HG03378 (cell line): ENCODE measurements at regions not wholly inside any gene's neighbourhood (a gene's known extent, or its start where the extent isn't known, plus 50 kb on each side); places are given as distances from the start of the nearest gene placed in this dataset.
A peak's percentile ranks its signal among the peaks of the same experiment; 100 is the strongest.
"Not testable (repeated sequence)": the region's sequence is repeated elsewhere in the genome, so short reads cannot be mapped to it uniquely, and the experiment has no call there.

Source experiments
- ATAC-seq: cut with Tn5 transposase; IDR thresholded peaks from one replicate; pipeline ENCODE4 v1.9.1; 2021; ENCODE audit warnings: mild to moderate bottlenecking, moderate library complexity; ENCODE audit not compliant: unreplicated experiment

DNA sequence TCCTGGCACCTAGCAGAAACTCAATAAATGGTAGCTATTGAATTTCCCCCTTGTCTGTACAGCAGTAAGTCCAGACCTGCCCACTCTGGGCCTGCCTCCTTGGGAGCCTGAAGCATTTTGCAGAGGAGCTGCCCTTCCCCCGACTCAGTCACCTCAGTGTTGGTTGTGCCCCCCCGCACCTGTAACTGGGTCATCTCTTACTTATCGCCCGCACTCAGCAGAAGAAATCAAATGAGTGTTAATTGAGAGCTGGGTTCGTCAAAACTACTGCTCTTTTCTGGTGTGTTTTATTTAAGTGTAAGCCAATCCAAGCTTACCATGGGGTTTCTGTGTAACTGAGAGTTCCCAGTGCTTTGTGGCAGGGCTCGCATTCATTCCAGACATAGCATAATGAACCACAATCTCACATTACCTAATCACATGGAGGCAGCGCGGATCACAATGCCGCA is 175.5 kb upstream of the IRF2BP2 start:
- not testable (repeated sequence) for ATAC-seq

DNA sequence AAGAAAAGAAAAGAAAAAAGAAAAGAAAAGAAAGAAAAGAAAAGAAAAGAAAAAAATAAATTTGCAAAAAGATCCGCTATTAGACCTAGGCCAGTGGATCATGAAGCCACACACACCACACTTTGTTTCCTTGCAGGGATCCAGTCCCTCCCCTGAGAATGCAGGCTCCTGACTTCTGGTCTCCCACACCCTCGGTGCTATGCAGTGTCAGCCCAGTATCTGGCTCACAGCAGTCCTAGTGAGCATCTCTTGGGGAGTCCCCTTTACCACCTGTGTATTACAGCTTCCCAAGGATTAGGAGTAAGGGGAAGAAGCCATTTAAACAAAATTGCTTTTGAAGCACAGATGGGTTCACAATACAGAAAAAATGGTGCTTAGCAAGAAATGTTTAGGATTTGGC is 174.1 kb upstream of the IRF2BP2 start:
- not testable (repeated sequence) for ATAC-seq

DNA sequence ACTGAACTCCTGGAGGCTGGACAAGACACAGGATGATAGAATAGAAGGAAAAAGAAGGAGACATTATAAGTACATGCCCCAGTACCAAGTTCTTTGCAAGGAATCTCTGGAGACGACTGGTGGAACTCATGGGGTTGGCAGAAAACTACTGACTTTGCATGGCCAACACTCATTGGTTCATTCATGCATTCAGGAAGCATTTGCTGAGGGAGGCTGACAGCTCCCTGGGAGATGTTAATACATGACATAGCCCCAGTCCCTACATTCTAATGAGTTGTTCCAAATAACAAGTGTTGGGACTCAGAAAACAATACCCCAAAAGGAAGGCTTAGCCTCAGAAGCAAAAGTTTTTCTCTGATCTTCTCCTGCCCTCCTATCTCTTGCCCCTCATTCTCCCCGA is 172.8 kb upstream of the IRF2BP2 start:
- no peak for ATAC-seq

DNA sequence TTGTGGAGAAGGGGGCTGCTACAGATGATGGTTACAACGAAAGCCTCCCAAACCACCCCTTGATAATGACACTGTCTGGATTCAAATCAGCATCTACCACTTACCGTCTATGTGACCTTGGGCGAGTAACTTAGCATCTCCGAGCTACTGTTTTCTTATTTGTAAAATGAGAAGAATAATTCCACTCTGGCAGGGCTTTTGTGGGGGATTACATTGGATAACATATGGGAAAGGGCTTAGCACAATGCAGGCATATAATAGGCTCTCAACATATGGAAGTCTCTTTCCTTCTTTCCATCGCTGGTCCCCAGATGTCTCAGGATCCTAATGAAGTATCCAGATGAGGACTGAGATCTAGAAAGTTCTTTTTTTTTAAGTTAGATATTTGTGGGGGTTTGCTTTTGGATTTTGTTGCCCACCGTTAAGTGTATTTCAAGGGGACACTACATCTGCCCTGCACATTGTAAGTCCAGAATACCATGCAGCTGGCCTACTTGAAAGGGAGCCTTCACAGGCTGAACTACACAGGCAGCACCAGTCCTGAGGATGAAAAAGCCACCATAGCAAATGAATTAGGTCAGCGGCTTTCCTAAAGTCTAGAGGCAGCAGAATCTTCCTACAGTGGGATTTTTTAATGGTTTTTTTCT is 172.2 kb upstream of the IRF2BP2 start:
- ATAC-seq = no peak

DNA sequence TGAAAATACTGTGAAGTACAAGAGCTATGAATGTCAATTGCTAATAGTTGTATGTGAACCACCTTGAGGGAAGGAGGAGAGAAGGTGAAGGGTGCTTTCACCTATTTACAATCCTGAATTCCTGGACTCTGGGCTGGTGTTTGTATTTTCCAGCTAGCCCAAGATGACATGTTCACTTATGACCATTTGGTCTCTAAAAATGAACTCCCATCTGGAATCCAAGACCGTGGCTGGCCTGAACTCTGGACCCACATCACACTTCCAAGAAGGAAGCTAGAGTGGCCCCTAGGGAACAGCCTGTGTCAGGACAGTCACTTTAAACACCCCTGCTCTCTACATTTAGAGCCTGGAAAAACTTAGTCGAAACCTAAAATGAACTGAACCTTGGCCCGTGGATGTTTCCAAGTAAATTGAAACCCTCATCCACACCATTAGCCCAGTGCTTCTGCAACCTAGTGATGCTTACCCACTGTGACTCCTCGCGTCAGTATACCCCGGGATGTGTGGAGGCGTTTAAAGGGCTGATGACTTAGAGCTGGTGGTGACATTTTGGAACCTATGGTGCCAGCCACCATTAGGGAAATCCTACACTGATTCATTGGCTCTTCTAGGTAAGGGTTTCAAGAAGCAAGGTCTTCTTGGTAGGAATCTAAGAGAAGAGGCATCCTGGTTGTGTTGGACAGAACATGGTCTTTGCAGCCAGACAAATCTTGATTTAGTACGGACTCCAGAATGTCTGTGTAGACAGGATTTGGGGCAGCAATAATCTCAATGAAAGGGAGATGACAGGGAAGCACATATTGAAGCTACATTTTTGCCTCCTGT is 171.5 kb upstream of the IRF2BP2 start:
- ATAC-seq = no peak

DNA sequence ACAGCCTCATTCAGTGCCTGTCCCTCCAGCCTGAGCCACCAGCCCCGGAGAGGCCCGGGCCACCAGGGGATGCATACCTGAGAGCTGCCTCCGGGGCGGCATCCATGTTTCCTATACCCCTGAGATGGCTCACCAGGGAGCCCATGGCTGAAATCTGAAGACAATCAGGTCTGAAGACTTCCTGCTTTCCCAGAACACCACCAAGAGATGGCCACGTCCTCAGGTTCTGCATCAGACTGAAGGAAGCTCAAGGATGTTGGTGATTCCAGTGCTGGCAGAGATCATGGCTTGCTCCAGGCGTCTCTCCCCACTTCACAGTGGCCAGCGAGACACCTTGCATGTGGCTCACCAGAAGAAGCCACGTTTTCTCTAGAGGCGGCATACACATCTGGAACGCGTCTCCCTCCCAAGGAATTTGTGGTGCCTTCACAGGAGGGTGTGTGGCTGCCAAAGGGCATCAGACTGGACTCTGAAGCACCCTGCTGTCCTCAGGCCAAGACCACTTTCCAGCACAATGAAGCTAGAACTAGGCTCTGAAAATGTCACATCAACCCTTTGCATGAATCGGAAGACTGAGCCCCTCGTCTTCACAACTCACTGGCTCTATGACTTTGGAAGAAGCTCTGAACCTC is 170.7 kb upstream of the IRF2BP2 start:
- no peak for ATAC-seq

DNA sequence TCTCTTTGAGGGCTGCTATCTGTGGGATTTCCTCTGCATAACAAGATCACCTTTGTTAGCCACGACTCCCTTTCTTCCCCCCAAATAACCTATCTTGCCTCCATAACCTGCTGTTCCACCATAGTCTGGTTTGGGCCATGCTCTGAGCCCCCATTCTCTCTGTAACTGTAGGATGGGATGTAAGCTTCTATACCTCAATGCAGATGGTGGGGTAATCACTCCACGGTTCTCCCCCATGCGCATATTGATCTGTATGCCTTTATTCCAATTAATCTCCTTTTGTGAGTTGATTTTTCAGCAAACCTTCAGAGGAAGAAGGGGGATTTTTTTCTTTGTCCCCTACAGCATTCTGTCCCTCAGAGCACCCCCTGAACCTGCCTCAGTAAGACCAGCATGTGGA is 170.1 kb upstream of the IRF2BP2 start:
- no peak for ATAC-seq

DNA sequence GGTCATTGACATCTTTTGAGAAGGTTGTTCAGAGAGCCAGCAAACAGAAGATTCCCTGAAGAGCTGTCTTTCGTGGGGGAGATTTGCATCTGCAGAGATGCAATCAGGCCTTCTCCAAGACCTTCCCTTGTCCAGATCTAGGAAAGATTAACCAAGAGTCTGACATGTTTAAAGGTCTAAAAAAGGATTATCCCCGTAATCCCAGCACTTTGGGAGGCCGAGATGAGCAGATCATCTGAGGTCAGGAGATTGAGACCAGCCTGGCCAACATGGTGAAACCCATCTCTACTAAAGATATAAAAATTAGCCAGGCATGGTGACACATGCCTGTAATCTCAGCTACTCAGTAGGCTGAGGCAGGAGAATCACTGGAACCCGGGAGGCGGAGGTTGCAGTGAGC is 169.6 kb upstream of the IRF2BP2 start:
- ATAC-seq = not testable (repeated sequence)

DNA sequence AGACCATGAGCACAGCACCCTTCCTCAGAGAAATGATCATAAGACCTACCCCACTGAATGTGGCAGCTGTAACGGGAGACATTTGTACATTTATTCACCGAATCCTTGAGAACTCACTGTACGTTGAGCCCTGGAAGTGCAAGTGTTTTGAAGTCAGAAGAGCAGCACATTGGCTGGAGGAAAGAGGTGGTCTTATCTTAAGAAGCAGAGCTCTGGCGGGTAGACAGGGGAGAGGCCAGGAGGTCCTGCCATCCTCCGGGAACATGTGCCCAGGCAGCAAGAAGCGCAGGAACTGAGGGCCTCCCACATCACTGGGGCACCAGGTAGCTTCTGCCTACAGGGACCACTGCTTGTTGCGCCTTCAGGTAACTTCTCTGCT is 169.2 kb upstream of the IRF2BP2 start:
- no peak for ATAC-seq

DNA sequence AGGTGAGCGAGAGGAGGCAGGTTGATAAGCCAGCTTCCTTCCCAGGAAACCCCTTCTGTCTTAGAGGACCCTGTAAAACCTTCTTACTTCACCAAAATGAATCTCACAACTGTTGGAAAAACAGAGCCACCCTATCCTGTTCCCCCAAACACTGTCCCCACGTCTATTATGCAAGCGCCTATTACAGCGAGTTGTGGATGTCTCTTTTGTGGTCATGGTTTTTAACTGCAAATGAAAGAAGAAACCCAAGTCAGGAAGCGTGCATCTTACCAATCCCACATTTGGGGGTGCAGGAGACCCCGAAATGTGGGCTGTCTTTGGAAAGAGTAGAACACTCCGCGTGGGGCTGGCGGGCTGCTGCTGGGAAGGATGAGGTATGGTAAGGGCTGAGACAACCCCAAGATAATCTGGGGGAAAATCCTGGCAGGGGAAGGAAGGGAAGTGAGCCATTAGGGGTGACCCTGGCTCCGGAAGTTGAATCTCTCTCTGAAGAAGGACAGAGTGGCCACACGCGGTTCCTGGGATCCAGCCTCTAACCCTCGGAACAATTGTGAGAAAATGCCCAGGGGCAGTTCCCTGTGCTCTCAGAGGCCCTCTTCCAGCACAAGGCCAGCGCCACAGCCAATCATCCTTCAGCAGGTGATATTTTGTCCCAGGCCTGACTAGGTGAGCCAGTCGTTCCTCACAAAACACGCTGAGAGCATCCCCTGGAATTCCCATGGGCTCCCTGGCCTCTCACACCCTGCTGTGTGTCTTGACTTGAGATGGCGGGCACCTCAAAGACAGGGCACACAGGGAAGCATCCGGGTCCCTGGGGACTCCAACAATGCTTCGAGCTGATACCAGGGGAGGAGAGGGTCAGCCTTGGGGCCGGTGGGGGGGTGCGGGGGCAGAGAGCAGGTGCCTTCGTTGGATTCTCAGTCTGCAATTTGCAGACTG is 168.5 kb upstream of the IRF2BP2 start:
- no peak for ATAC-seq

DNA sequence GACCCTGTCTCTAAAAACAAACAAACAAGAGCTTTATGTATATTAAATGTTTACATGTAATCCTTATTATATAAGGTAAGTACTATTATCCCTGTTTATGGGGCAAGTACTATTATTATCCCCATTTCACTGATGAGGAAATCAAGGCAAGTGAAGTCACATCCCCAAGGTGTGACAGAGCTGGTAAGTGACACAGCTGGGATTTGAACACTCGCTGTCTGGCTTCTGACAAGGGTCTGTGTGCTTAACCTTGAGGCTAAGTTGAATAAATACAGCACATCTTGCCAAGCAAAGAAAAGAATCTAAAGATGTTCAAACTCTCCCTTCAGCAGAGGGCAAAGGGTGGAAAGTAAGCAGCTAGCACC is 167.9 kb upstream of the IRF2BP2 start:
- ATAC-seq = no peak

DNA sequence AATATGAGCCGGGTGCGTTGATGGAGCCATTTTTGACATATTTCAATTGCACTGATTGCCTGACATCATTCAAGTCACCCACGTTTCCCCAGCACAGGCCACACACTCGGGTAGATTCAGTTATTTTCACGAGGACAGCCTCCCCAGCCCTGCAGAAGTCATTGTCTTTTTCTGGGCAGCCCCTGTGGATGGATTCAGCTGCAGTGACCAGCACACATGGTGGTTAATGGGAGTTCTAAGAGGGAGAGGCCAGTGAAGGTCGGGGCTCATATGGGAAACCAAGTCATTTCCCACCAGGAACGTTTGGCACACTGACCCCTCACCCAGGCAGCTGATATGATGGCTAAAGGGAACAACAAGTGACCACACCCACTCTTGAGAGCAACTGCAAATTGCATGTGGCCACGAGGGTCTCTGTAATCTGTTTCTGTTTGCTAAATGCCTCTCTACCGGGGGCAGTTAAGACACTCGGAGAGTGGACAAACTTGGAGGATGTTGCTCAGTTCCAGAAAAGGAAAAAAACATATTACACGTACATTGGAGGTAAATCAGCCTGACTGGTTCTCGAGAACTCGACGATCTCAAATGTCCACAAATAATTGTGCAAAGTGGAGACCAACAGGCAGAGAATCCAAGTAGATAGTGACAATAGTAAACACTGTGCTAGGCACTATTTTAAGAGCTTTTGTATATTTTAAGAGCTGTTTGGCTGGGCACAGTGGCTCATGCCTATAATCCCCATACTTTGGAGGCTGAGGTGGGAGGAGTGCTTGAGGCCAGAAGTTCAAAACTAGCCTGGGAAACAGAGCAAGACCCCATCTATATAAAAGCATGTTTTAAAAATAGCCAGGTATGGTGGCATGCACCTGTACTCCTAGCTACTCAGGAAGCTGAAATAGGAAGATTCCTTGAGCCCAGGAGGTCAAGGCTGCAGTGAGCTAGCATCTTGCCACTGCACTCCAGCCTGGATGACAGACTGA is 167.2 kb upstream of the IRF2BP2 start:
- ATAC-seq = no peak

DNA sequence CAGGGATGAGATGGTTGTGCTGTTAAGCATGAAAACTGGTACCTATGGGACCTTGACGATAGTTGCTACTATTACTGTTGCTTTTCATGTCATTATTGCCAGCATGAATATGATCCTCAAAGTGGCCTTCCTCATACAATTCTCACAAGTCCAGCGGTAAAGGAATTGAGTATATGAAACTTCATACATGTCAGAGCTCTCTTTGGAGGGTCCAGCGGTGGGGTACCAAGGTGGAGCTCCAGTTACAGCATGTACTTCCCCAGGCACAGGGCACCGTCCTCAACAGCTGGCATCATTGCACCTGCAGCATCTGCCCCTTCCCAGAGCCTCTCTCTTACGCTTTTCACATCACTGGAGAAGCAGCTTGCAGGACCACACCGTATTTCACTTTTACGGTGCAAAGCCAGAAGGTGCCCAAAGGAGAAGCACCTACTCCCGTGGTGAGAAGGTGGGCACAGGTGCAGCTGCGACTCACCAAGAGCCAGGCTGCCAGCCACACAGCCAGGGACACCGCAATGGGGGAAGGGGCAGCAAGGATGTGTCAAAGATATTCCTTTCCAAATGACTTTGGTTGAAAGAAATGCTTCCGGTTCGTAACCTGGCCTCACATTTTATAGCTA is 166.4 kb upstream of the IRF2BP2 start:
- no peak for ATAC-seq

DNA sequence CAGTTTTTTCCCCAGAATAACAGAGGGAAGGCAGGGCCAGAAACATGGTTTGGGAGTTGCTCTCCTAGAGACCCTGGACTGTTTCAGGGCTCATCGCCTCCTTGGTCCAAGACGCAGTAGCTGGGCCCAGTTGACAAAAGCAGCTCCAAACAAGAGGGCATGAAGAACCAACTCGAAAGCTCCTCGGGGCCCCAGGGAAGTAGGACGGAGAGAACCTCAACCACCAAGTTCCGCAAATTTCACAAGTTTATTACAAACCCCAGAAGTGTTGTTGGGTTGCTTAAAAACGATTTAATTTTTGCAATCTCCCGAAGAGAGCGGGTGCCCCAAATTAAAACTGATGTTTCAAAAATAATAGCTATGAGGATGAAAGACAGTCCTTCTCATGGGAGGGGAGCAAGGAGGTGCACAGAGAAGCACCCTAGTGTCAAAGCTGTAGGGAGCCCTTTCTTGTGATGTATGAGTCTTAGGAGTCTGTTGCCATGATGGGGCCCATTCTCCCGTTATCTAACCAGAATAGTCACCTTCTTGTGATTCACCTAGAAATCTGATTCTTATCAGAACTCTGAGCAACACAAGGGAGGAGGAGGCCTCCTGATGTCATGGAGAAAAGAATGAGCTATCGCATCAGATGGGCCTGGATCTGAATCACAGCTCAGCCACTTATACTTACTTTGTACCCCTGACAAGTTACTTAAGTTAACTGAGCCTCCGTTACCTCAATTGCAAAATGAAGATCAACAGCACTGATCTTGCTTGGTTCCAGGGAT is 165.7 kb upstream of the IRF2BP2 start:
- ATAC-seq = no peak

DNA sequence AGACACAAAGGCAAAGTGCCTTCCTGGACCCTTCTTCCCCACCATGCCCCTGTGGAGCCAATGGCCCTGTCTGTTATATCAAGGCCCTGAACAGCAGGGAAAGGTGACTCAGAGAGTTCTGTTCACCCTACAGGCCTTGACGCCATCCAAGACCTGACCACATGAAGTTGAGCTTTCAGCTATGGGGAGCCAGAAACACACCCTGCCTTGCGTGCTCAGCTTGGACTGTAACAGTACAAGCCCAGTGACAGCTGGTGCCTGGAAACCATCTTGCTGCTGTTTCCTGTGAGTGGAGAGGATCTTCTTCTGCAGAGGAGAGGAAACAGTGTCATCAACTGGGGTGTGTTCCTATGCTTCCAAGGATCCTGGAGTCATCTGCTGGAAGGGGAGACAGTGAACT is 165.0 kb upstream of the IRF2BP2 start:
- no peak for ATAC-seq

DNA sequence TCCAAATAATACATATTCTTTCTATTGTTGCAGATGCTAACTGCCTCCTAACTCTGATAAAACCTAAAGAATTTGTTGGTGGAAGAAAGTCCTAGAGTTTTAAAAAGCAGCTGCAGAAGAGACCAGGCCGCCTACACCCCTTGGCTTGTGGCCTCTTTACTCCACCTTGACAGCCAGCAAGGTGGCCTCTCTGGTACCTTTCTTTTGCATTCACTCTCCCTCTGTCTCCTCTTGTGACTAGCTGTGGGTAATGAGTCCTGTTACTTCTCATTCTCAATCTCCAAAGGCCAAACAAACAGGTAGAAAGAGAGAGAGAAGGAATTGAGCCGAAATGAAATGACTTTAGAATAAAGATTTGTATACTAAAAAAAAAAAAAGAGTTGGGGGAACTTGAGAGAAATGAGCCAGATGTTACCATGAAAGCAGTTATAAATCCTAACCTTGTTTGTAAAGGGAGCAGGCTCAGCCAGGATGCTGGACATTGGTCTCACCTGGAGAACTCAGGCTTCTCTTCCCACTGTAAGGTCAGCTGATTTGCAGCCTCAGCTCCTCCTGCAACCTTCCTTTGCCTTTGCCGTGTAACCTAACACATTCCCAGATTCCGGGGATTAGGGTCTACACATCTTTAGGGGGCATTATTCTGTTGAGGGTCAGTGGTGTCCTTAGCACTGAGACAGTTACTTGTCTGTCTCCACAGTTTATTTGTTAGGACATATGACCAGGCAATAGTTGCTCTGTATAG is 164.1 kb upstream of the IRF2BP2 start:
- no peak for ATAC-seq

DNA sequence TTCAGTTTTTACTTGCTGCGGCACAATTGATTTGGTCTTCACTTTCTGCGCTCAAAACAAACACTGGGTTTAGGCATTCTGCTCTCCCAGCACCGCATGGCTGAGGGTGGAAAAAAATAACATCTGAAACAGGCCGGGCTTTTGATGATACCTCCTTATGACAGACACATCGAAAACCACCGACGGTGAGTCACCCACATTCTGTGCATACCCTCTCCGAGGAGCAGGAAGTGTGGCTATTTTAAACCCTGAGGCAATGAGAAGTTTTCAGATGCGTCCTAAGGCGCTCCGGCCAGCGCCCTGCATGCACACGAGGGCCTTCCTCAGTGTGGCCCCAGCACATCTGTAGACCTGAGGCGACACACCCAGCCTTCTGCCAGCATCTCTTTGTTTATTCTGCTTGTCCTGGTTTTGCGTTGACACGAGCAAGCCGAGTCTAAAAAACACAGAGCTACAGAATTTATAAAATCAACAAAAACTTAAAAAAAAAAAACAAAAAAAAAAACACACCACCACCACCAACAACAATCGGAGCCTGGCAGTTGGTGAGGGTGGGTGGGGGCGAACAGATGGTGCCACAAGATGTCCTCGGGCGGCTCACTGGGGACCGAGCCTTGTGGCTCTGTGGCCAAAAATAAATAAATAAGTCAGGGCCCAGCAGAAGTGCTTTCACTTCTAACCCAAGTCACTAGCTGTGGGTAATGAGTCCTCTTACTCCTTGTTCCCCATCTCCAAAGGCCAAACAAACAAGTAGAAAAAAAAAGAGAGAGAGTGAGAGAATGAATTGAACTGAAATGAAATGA is 162.6 kb upstream of the IRF2BP2 start:
- ATAC-seq = peak; percentile 89
